ENCODE measurements at regions not wholly inside any gene's neighbourhood (a gene's known extent, or its start where the extent isn't known, plus 50 kb on each side); places are given as distances from the start of the nearest gene placed in this dataset.

DNA sequence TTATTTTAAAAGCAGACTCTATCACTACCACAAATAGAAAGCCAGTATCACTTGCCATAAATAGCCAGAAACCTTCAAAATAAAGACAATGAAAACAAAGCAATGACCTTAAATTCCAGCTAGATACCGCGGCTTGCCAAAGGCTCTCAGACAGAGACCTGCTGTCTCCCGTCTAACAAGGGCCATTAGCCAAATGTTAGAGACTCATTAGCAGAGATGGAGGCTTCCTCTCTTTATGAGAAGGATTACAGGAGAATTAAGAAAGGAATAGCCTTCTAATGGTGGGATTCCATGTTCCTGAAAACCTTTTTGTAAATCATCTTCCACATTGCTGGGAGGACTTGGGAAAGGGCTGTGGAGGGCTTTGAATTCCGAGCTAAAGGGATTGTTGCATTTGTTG lies 206.7 kb downstream of the AACS start:
- TF ChIP-seq EZH2 (IDR thresholded peaks at IDR 0.05; ENCODE audit: insufficient read depth, poor library complexity, severe bottlenecking) (no peak), EZH2phosphoT487 (IDR thresholded peaks at IDR 0.05; ENCODE audit: insufficient read depth, low read depth) (no peak)

Measured in GM23248 (cell line).